M059J (cell line): ENCODE measurements at regions not wholly inside any gene's neighbourhood (a gene's known extent, or its start where the extent isn't known, plus 50 kb on each side); places are given as distances from the start of the nearest gene placed in this dataset.

Experiments
- DNase-seq: peaks from one replicate; pipeline ENCODE4 v3.0.0-alpha.2; 2012; ENCODE audit warnings: low read depth

GRCh38 chr20:11569163-11569562, 348.5 kb upstream of the BTBD3 start:
- no peak for DNase-seq

- no peak for DNase-seq
Observed at GRCh38 chr20:11573507-11573906, 344.2 kb upstream of the BTBD3 start.

- DNase-seq: peak; percentile 9
Observed at GRCh38 chr20:11581271-11581670, 336.4 kb upstream of the BTBD3 start.

DNA sequence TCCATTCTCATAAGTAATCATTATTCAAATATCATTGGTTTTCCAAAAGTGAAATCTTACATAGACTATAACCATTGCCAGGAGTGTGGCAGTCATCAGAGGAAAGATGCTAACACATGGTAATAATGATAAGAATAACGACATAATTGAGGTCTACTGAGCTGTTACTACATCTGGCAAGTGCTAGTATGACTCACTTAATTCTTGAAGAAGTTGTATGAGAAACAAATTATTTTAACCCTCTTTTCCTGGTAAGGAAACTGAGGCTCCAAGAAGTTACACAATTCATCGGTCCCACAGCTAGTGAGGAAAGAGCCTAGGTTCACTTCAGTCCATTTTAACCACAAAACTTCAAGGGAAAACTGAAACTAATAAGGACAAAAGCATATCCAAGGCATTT, 335.6 kb upstream of the BTBD3 start:
- DNase-seq: peak; percentile 14

DNA sequence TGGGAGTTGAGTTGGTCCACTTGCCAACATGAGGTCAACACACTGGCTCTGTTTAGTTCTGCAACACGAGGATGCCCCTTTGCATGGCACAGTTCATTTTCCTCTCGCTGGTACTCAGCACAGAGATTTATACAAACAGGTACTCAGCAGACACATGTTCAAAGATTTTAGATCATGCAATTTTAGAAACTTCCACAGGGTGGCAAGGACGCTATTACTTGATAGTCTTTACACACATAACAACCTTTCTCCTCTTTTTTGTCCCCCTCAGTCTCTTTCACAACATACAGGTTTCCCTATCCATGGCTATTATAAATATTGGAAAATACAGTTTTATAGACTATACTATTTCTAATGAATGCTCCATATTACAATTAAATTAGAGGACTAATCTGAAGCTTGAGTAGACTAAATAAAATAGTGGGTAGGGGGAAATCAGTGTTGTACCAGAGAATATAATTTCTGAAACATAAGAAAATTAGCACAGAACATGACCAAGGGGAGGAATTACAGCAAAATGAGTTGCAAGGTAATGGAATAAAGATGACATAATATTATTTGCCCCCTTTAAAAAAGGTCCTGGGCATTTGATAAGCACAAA, 331.8 kb upstream of the BTBD3 start:
- peak; percentile 49 for DNase-seq

DNA sequence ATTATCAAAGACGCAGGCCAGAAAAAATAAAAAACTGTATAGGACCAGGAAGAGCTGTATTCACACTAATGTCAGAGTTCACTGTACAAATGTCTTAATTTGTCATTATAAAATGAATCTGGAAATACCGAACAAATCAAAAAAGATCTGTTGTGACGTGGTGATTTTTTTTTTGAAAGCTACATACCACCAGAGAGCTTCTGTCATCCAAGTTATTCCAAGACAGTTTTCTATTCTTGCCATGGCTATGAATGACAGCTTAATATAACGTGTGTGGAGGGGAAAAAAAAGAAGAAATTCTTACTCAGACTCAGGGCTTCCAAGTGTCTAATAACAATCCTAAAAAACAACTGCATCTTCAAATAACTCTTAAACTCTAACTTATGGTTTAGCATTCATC, 328.8 kb upstream of the BTBD3 start:
- no peak for DNase-seq

- DNase-seq: no peak
Observed at GRCh38 chr20:11591965-11592364, 325.7 kb upstream of the BTBD3 start.

DNA sequence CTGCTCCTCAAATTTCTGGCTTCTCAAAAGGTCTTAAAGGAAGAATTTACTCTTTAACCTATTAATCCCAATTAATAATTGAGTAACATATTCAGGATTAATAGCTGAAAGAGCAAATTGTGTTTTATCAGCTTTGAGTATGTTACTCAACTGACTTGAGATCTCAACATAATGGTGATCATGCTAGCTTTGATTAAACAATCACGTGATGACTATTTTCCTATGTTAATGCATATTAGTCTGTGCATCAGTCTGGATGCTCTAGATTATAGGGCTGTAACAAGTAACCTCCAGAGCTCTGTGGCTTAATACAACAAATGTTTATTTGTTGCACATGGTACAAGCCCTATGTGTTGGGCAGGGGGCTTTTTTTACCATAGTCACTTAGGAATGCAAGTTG, 313.4 kb upstream of the BTBD3 start:
- DNase-seq: no peak

- no peak for DNase-seq
Observed at GRCh38 chr20:11607047-11607446, 310.6 kb upstream of the BTBD3 start.

GRCh38 chr20:11608736-11609135, 309.0 kb upstream of the BTBD3 start:
- no peak for DNase-seq

- no peak for DNase-seq
Observed at GRCh38 chr20:11624704-11625103, 293.0 kb upstream of the BTBD3 start.

GRCh38 chr20:11626551-11626950, 291.1 kb upstream of the BTBD3 start:
- no peak for DNase-seq

DNA sequence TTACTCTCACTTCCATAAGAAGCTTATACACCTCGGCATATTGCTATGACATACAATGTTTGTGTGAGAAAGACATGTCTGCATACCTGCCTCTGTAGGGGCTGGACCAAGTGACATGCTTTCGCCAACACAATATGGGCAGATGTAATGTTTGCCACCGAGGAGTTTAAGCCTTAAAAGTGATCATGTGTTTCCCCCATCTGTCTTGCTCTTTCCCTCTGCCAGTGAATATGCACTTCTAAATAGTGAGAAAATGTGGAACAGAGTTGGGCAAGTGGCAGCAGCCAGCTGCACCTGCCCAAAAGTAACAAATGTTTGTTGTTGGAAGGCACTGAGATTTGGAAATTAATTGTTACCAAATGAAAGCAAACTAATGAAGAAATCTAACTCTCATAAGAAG, 274.8 kb upstream of the BTBD3 start:
- DNase-seq: no peak

DNA sequence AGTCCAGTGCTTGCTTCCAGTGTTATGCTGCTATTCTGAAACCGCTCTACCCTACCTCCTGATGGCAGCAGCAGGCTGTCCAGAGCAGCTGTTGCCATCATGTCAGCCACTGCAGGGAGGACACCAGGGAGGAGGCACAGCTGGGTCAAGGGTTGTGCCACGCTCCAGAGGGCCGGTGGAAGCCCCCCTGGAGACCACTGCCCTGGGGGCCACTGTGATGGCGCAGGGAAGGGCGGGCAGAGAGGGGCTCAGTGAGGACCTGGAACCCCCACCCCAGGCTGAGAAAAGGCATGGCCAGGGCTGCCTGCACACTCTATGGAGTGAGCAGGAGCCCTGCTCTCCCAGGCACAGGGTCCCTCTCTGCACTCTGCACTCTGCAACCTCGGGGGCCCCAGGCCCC, 271.3 kb upstream of the BTBD3 start:
- peak; percentile 16 for DNase-seq

DNA sequence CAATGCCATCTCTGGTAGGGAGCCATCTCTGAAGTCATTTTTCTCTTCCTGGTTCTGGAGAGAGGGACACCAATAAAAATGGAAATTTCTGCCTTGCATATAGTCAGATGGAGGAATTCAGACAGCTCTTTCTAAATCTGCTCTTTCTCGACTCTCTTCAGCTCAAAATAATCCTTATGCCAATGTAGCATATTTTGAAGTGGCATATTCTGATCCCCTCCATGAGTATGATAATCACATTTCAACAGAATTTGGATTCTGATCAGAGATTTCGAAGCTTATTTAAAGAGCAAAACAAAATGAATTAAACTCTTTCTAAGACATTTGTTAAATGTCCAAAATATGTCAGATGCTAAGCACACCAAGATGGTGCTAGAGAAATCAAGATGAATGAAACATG, 267.1 kb upstream of the BTBD3 start:
- DNase-seq: no peak

DNA sequence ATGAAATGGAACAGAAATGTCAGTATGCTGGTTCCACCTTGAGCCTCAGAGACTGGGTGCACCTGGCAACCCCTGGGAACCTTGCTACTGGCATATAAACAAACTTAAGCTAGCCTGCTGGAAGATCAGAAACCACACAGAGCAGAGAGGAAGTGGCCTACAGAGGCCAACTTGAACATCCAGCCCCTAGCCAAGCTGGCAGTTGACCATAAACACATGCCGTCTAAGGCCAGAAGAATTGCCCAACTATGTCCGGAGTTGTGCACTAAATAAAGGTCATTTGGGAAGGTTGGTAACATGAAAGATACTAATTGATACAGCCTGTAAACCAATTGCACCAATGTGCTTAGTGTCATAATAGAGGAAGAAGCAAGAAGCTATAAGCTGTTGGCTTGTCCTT, 266.6 kb upstream of the BTBD3 start:
- DNase-seq: peak; percentile 37

- no peak for DNase-seq
Observed at GRCh38 chr20:11651647-11652046, 266.0 kb upstream of the BTBD3 start.

- no peak for DNase-seq
Observed at GRCh38 chr20:11652128-11652527, 265.6 kb upstream of the BTBD3 start.

- no peak for DNase-seq
Observed at GRCh38 chr20:11654766-11655165, 262.9 kb upstream of the BTBD3 start.

GRCh38 chr20:11660673-11661072, 257.0 kb upstream of the BTBD3 start:
- no peak for DNase-seq

DNA sequence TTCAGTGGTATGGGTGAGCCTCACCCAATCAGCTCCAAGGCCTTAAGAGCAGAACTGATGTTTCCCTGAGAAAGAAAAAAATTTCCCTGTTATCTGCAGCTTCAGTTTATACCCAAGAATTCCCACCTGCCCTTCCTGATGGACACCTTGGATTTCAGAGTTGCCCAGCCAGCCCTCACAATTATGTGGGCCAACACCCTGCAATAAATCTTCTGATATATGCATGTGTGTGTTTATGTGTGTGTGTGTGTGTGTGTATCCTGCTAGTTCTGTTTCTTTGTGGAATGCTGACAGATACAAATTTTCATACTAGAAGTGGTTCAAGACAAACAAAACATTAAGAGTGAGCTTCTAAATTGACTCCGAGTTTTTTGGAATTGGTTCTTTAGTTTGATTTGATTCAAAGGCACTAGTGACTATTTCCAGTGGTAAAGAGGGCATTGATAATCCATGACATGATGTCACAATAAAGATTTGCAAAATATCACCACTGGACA, 246.6 kb upstream of the BTBD3 start:
- DNase-seq: no peak

DNA sequence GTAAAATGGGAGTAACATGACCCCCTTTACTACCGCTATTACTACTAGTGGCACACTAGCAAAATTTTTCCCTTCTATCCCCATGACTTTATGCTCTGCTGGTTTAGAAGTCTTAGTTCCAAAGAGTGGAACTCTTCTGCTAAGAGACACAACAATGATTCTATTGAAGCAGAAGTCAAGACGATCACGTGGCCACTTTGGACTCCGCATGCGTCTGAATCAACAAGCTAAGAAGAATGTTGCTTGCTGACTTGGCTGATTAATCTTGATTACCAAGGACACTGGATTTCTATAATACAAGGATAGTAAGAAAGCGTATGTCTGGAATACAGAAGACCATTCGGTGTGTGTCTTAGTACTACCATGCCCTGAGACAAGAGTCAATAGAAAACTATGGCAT, 244.7 kb upstream of the BTBD3 start:
- DNase-seq: no peak

DNA sequence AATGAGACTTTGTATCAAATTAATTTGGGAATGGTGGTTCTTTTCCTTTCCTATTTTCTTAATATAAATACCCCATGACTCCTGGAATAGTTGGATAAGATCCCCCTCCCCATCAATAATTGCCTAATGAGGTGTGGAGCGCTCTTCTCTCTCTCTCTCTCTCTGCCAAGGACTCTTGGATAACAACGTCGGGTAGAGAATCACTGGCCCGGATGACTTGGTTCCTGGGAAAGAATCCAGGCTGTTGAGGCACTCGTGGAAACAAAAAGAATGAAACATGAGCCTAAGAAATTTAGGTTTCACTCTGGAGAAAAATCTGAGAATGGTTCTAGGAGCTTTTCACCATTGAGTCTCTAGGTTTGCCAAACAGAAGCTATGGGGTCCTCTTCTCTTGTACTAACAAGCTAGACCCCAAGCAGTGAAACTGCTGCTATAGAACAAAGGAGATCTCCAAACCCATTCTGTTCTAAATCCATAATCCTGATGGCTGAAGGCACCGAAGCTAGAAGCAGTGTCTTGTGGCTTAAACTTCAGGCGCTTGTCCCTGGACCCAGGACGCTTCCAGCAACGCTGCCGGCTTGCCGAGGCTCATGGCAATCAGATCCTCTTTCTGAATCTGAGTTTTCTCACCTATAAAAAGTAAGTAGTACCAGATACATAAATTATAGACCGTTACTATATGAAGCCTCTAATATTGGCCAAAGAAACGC, 241.6 kb upstream of the BTBD3 start:
- peak; percentile 66 for DNase-seq
